ENCODE measurements at regions not wholly inside any gene's neighbourhood (a gene's known extent, or its start where the extent isn't known, plus 50 kb on each side); places are given as distances from the start of the nearest gene placed in this dataset.

- DNase-seq (ENCODE audit: low read depth in 1 of 2, low spot score in 2 of 2), result peak; percentile 68 to 74
- H3K9me3 ChIP-seq (replicated peaks), result no peaks in the 10 kb centered on the region
- H3K36me3 ChIP-seq, result no peaks in the 10 kb centered on the region
- H3K4me1 ChIP-seq (replicated peaks), result peaks cover 31% of the 10 kb centered on the region
- H3K27ac ChIP-seq, result peak overlapping the region; percentile 65
- no peaks in the 10 kb centered on the region for H3K27me3 ChIP-seq (replicated peaks)
- H3K4me3 ChIP-seq, result no peak overlapping the region
These were observed 130.3 kb upstream of the SERP2 start for GRCh38 chr13:44243198-44243857.

GRCh38 chr13:44244288-44244687 lies 129.3 kb upstream of the SERP2 start:
- Histone ChIP-seq H3K36me3 (no peaks in the 10 kb centered on the region), H3K27me3 (replicated peaks) (no peaks in the 10 kb centered on the region), H3K4me1 (replicated peaks) (peaks cover 37% of the 10 kb centered on the region), H3K9me3 (replicated peaks) (no peaks in the 10 kb centered on the region), H3K4me3 (no peak overlapping the region), H3K27ac (peak overlapping the region; percentile 65)
- DNase-seq (ENCODE audit: low read depth in 1 of 2, low spot score in 2 of 2), result peak; percentile 82 to 86

- H3K4me3 ChIP-seq, result no peak overlapping the region
- no peaks in the 10 kb centered on the region for H3K27me3 ChIP-seq (replicated peaks)
- H3K36me3 ChIP-seq, result no peaks in the 10 kb centered on the region
- H3K27ac ChIP-seq, result peak overlapping the region; percentile 23; the same call in 1 of the 2 replicates
- H3K9me3 ChIP-seq (replicated peaks), result no peaks in the 10 kb centered on the region
- peak; percentile 48 to 59 for DNase-seq (ENCODE audit: low read depth in 1 of 2, low spot score in 2 of 2)
- H3K4me1 ChIP-seq (replicated peaks), result peaks cover 28% of the 10 kb centered on the region
These were observed 124.2 kb upstream of the SERP2 start for GRCh38 chr13:44249431-44249836.

GRCh38 chr13:44252938-44253337 lies 120.7 kb upstream of the SERP2 start:
- Histone ChIP-seq H3K9me3 (replicated peaks) (no peaks in the 10 kb centered on the region), H3K36me3 (no peaks in the 10 kb centered on the region), H3K27ac (no peak overlapping the region), H3K4me1 (replicated peaks) (peaks cover 18% of the 10 kb centered on the region), H3K27me3 (replicated peaks) (no peaks in the 10 kb centered on the region), H3K4me3 (no peak overlapping the region)
- DNase-seq (ENCODE audit: low read depth in 1 of 2, low spot score in 2 of 2), result no peak

GRCh38 chr13:44255771-44256364 lies 117.8 kb upstream of the SERP2 start:
- Histone ChIP-seq H3K27ac (no peak overlapping the region), H3K36me3 (no peaks in the 10 kb centered on the region), H3K4me3 (no peak overlapping the region), H3K9me3 (replicated peaks) (no peaks in the 10 kb centered on the region), H3K4me1 (replicated peaks) (peaks cover 18% of the 10 kb centered on the region), H3K27me3 (replicated peaks) (no peaks in the 10 kb centered on the region)
- no peak for DNase-seq (ENCODE audit: low read depth in 1 of 2, low spot score in 2 of 2)

- Histone ChIP-seq H3K4me3 (no peak overlapping the region), H3K27me3 (replicated peaks) (no peaks in the 10 kb centered on the region), H3K36me3 (no peaks in the 10 kb centered on the region), H3K9me3 (replicated peaks) (no peaks in the 10 kb centered on the region), H3K27ac (no peak overlapping the region), H3K4me1 (replicated peaks) (peaks cover 18% of the 10 kb centered on the region)
- DNase-seq (ENCODE audit: low read depth in 1 of 2, low spot score in 2 of 2), result no peak
These were observed 115.8 kb upstream of the SERP2 start for GRCh38 chr13:44257796-44258195.

- Histone ChIP-seq H3K9me3 (replicated peaks) (no peaks in the 10 kb centered on the region), H3K36me3 (no peaks in the 10 kb centered on the region), H3K4me1 (replicated peaks) (peaks cover 18% of the 10 kb centered on the region), H3K4me3 (no peak overlapping the region), H3K27me3 (replicated peaks) (no peaks in the 10 kb centered on the region), H3K27ac (peak overlapping the region; percentile 79)
- peak; percentile 67 to 70 for DNase-seq (ENCODE audit: low read depth in 1 of 2, low spot score in 2 of 2)
These were observed 114.3 kb upstream of the SERP2 start for GRCh38 chr13:44259045-44260027.

- Histone ChIP-seq H3K27ac (no peak overlapping the region), H3K27me3 (replicated peaks) (no peaks in the 10 kb centered on the region), H3K9me3 (replicated peaks) (no peaks in the 10 kb centered on the region), H3K36me3 (no peaks in the 10 kb centered on the region), H3K4me1 (replicated peaks) (peaks cover 18% of the 10 kb centered on the region), H3K4me3 (no peak overlapping the region)
- no peak for DNase-seq (ENCODE audit: low read depth in 1 of 2, low spot score in 2 of 2)
These were observed 113.3 kb upstream of the SERP2 start for GRCh38 chr13:44260336-44260735.

- H3K36me3 ChIP-seq, result no peaks in the 10 kb centered on the region
- no peaks in the 10 kb centered on the region for H3K27me3 ChIP-seq (replicated peaks)
- DNase-seq (ENCODE audit: low read depth in 1 of 2, low spot score in 2 of 2), result no peak
- no peaks in the 10 kb centered on the region for H3K9me3 ChIP-seq (replicated peaks)
- no peak overlapping the region for H3K4me3 ChIP-seq
- H3K4me1 ChIP-seq (replicated peaks), result peaks cover 30% of the 10 kb centered on the region
- H3K27ac ChIP-seq, result no peak overlapping the region
These were observed 109.6 kb upstream of the SERP2 start for GRCh38 chr13:44263751-44264620.

GRCh38 chr13:44266305-44266704 lies 107.3 kb upstream of the SERP2 start:
- DNase-seq (ENCODE audit: low read depth in 1 of 2, low spot score in 2 of 2), result no peak
- Histone ChIP-seq H3K9me3 (replicated peaks) (no peaks in the 10 kb centered on the region; the same call in 1 of the 2 replicates), H3K4me1 (replicated peaks) (peaks cover 30% of the 10 kb centered on the region), H3K36me3 (no peaks in the 10 kb centered on the region), H3K27ac (no peak overlapping the region), H3K27me3 (replicated peaks) (no peaks in the 10 kb centered on the region), H3K4me3 (no peak overlapping the region)

- H3K4me1 ChIP-seq (replicated peaks), result peaks cover 33% of the 10 kb centered on the region
These were observed 106.9 kb upstream of the SERP2 start for GRCh38 chr13:44266772-44267171.

GRCh38 chr13:44267203-44267602 lies 106.4 kb upstream of the SERP2 start:
- Histone ChIP-seq H3K9me3 (replicated peaks) (no peaks in the 10 kb centered on the region; the same call in 1 of the 2 replicates), H3K4me3 (no peak overlapping the region), H3K4me1 (replicated peaks) (peaks cover 33% of the 10 kb centered on the region), H3K27ac (peak overlapping the region; percentile 66; the same call in 1 of the 2 replicates), H3K36me3 (no peaks in the 10 kb centered on the region), H3K27me3 (replicated peaks) (no peaks in the 10 kb centered on the region)
- no peak for DNase-seq (ENCODE audit: low read depth in 1 of 2, low spot score in 2 of 2)

More at GRCh38 chr13:44266772-44267171, 106.9 kb upstream of the SERP2 start:
- Histone ChIP-seq H3K4me3 (no peak overlapping the region), H3K9me3 (replicated peaks) (no peaks in the 10 kb centered on the region; the same call in 1 of the 2 replicates), H3K27ac (no peak overlapping the region), H3K36me3 (no peaks in the 10 kb centered on the region), H3K27me3 (replicated peaks) (no peaks in the 10 kb centered on the region)
- DNase-seq (ENCODE audit: low read depth in 1 of 2, low spot score in 2 of 2), result no peak

GRCh38 chr13:44267980-44268379 lies 105.6 kb upstream of the SERP2 start:
- no peaks in the 10 kb centered on the region for H3K36me3 ChIP-seq
- peak overlapping the region; percentile 66 for H3K27ac ChIP-seq
- peaks cover 33% of the 10 kb centered on the region for H3K4me1 ChIP-seq (replicated peaks)
- peak in 1 of 2 experiments; percentile 32 for DNase-seq (ENCODE audit: low read depth in 1 of 2, low spot score in 2 of 2)
- no peaks in the 10 kb centered on the region; the same call in 1 of the 2 replicates for H3K9me3 ChIP-seq (replicated peaks)
- H3K27me3 ChIP-seq (replicated peaks), result no peaks in the 10 kb centered on the region
- H3K4me3 ChIP-seq, result no peak overlapping the region

Measured in SJSA1 (cell line).